ENCODE measurements at regions not wholly inside any gene's neighbourhood (a gene's known extent, or its start where the extent isn't known, plus 50 kb on each side); places are given as distances from the start of the nearest gene placed in this dataset.
A peak's percentile ranks its signal among the peaks of the same experiment; 100 is the strongest.
"Not testable (repeated sequence)": the region's sequence is repeated elsewhere in the genome, so short reads cannot be mapped to it uniquely, and the experiment has no call there.

DNA sequence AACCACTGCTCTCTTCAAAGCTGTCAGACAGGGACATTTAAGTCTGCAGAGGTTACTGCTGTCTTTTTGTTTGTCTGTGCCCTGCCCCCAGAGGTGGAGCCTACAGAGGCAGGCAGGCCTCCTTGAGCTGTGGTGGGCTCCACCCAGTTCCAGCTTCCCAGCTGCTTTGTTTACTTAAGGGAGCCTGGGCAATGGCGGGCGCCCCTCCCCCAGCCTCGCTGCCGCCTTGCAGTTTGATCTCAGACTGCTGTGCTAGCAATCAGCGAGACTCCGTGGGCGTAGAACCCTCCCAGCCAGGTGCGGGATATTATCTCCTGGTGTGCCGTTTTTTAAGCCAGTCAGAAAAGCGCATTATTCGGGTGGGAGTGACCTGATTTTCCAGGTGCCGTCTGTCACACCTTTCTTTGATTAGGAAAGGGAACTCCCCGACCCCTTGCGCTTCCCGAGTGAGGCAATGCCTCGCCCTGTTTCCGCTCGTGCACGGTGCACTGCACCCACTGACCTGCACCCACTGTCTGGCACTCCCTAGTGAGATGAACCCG is 764.5 kb upstream of the CDH6 start:
- CTCF ChIA-PET (ENCODE audit: partially characterized antibody): interaction anchor here (1.8 to 2.5 kb wide), 2 partner anchors 10 to 15 kb away, joined by 3 to 8 read pairs; no protein-coding TSS in a partner anchor
- peak in 1 of 2 experiments; percentile 62 for DNase-seq (ENCODE audit: low read depth in 1 of 2, low spot score in 2 of 2)
- FAIRE-seq: not testable (repeated sequence)

More for the DNA sequence above, 764.5 kb upstream of the CDH6 start:
- Histone ChIP-seq H4K8ac (ENCODE audit: extremely low read depth, insufficient read depth, low read length) (peak overlapping the region; percentile 57), H3K9ac (replicated peaks in 1 of 4; ENCODE audit: extremely low read depth in 1 of 4, low read depth in 3 of 4, low read length in 3 of 4) (peak overlapping the region in 2 of 4 experiments; percentile 20 to 62; a peak in 3 of 7 replicates), H3K4me3 (ENCODE audit: extremely low read depth in 1 of 4, insufficient read depth in 2 of 4, low read depth in 3 of 4, low read length in 4 of 4) (peak overlapping the region; percentile 38 to 56 (median 48)), H2AFZ (ENCODE audit: low read length) (peak overlapping the region; percentile 88; the same call in 1 of the 2 replicates), H3K18ac (ENCODE audit: extremely low read depth, low read length) (peak overlapping the region; percentile 13; the same call in 1 of the 2 replicates), H3K4me2 (ENCODE audit: insufficient read depth in 1 of 2, low read depth in 2 of 2, low read length in 2 of 2) (peak overlapping the region; percentile 42 to 45)
- H3K56ac ChIP-seq (replicated peaks; ENCODE audit: insufficient read length, low read depth, low read length); H4K91ac ChIP-seq (replicated peaks; ENCODE audit: insufficient read length, low read length); H2BK5ac ChIP-seq (ENCODE audit: low read depth, low read length); POLR2A ChIA-PET (ENCODE audit: partially characterized antibody); H4K20me1 ChIP-seq (replicated peaks in 1 of 2; ENCODE audit: control insufficient read depth in 1 of 2, insufficient read depth in 2 of 2, low read length in 2 of 2); H3K27ac ChIP-seq (ENCODE audit: low read depth, low read length); H3K79me2 ChIP-seq (ENCODE audit: control insufficient read depth in 1 of 2, insufficient read depth in 2 of 2, low read length in 2 of 2); H2BK20ac ChIP-seq (ENCODE audit: low read length); H3K4ac ChIP-seq (replicated peaks; ENCODE audit: insufficient read length, low read depth, low read length); H3K79me1 ChIP-seq (ENCODE audit: low read depth, low read length); H3K9me3 ChIP-seq (ENCODE audit: insufficient read depth in 2 of 2, low read depth in 1 of 2, low read length in 1 of 2); H4K5ac ChIP-seq (ENCODE audit: insufficient read length, low read depth, low read length); H3K36me3 ChIP-seq (ENCODE audit: control insufficient read depth in 2 of 4, insufficient read depth in 4 of 4, low read length in 3 of 4); H3K23ac ChIP-seq (ENCODE audit: insufficient read length); H2BK12ac ChIP-seq (ENCODE audit: low read depth, low read length); H3K14ac ChIP-seq (ENCODE audit: insufficient read length); H3K4me1 ChIP-seq (replicated peaks in 1 of 4; ENCODE audit: control insufficient read depth in 3 of 4, insufficient read depth in 4 of 4, low read length in 3 of 4); H3K27me3 ChIP-seq (replicated peaks in 1 of 4; ENCODE audit: control insufficient read depth in 3 of 4, extremely low read depth in 1 of 4, insufficient read depth in 3 of 4, low read length in 3 of 4); H2AK5ac ChIP-seq (ENCODE audit: low read depth, low read length); H3K23me2 ChIP-seq (ENCODE audit: low read depth, low read length); H2BK15ac ChIP-seq (ENCODE audit: low read length); H2BK120ac ChIP-seq (replicated peaks; ENCODE audit: low read depth, low read length): not testable (repeated sequence)
- TF ChIP-seq ASH2L (IDR thresholded peaks at IDR 0.05; ENCODE audit: low read length) (peak; percentile 36), EGR1 (IDR thresholded peaks at IDR 0.05; ENCODE audit: borderline replicate concordance, low read depth, low read length) (0 out of 2 replicates have a peak, but pooled peaks have one; percentile 11)
- WGBS, 2 experiments (ENCODE audit: extremely low coverage in 1 of 2, insufficient coverage in 1 of 2, insufficient read length in 1 of 2, insufficient replicate concordance in 2 of 2, low coverage in 1 of 2, low lambda C conversion rate in 2 of 2, missing lambda C conversion rate in 1 of 2): 43% methylated on average over 20 of the region's 20 CpGs; no CpG with 5 or more reads in 1 of the 2 experiments

All from H1 (cell line).